GM12878 (cell line): ENCODE measurements at regions not wholly inside any gene's neighbourhood (a gene's known extent, or its start where the extent isn't known, plus 50 kb on each side); places are given as distances from the start of the nearest gene placed in this dataset.

ENCODE experiments used
- BCL3 ChIP-seq: IDR thresholded peaks from 2 replicates; pipeline ENCODE4 v1.6.1; 2011; ENCODE audit warnings: borderline replicate concordance, low read depth, mild to moderate bottlenecking, moderate library complexity, low read length; ENCODE audit not compliant: insufficient read depth, poor library complexity, severe bottlenecking
- BCLAF1 ChIP-seq: fragments of 450-650 bp; IDR thresholded peaks from 2 replicates; pipeline ENCODE4 v1.6.1; 2017; ENCODE audit warnings: antibody characterized with exemption, mild to moderate bottlenecking, moderate library complexity
- CEBPB ChIP-seq, 2 experiments: fragments of 150-350 bp in 1 of 2; IDR thresholded peaks; 2 replicates each; pipeline ENCODE4 v1.6.1; 2012 to 2014; ENCODE audit warnings: low read depth in 2 of 2, low read length in 2 of 2, borderline replicate concordance in 1 of 2, inconsistent platforms in 1 of 2
- FOS ChIP-seq: IDR thresholded peaks from 3 replicates; pipeline ENCODE4 v1.6.1; 2011; ENCODE audit warnings: borderline replicate concordance; ENCODE audit not compliant: insufficient read length; ENCODE audit errors: extremely low read depth
- MEF2A ChIP-seq: IDR thresholded peaks from 2 replicates; pipeline ENCODE4 v1.6.1; 2011; ENCODE audit warnings: low read depth, mild to moderate bottlenecking, low read length, moderate library complexity; ENCODE audit not compliant: insufficient read depth
- MTA3 ChIP-seq: IDR thresholded peaks from 2 replicates; pipeline ENCODE4 v1.6.1; 2012; ENCODE audit warnings: low read length, inconsistent platforms, borderline replicate concordance
- MYB ChIP-seq: fragments of 150-350 bp; IDR thresholded peaks from 2 replicates; pipeline ENCODE4 v1.6.1; 2014; ENCODE audit warnings: mild to moderate bottlenecking, low read depth, low read length, borderline replicate concordance
- NBN ChIP-seq: fragments of 450-650 bp; IDR thresholded peaks from 2 replicates; pipeline ENCODE4 v1.6.1; 2016
- NFYB ChIP-seq: IDR thresholded peaks from 2 replicates; pipeline ENCODE4 v1.6.1; 2011; ENCODE audit warnings: low read depth, mild to moderate bottlenecking, low read length, improper control_type of control experiment, moderate library complexity; ENCODE audit not compliant: insufficient read depth
- NR2C2 ChIP-seq: IDR thresholded peaks from 2 replicates; pipeline ENCODE4 v1.6.1; 2011; ENCODE audit warnings: borderline replicate concordance, low read depth; ENCODE audit not compliant: control insufficient read depth, insufficient read length
- RB1 ChIP-seq: fragments of 450-650 bp; formaldehyde crosslinking; IDR thresholded peaks from 2 replicates; pipeline ENCODE4 v1.6.1; 2017; ENCODE audit warnings: mild to moderate bottlenecking, borderline replicate concordance
- RELA ChIP-seq: fragments of 450-650 bp; IDR thresholded peaks from 2 replicates; pipeline ENCODE4 v1.8.0; 2014; ENCODE audit warnings: borderline replicate concordance; ENCODE audit not compliant: partially characterized antibody
- TARDBP ChIP-seq: IDR thresholded peaks from 2 replicates; pipeline ENCODE4 v1.6.1; 2016; ENCODE audit warnings: borderline replicate concordance
- TCF12 ChIP-seq: IDR thresholded peaks from 2 replicates; pipeline ENCODE4 v1.6.1; 2011; ENCODE audit warnings: low read depth, mild to moderate bottlenecking, low read length
- WRNIP1 ChIP-seq: IDR thresholded peaks from 2 replicates; pipeline ENCODE4 v1.6.1; 2011; ENCODE audit warnings: low read depth, low read length, improper control_type of control experiment, borderline replicate concordance
- ZBED1 ChIP-seq: IDR thresholded peaks from 2 replicates; pipeline ENCODE4 v1.6.1; 2016; ENCODE audit warnings: borderline replicate concordance
- ZBTB40 ChIP-seq: fragments of 450-650 bp; IDR thresholded peaks from 2 replicates; pipeline ENCODE4 v1.6.1; 2016; ENCODE audit warnings: mild to moderate bottlenecking, moderate library complexity, borderline replicate concordance
- TF ChIP-seq, protein P1 (sequence below): IDR thresholded peaks from 2 replicates; pipeline ENCODE4 v1.6.1; 2011; ENCODE audit warnings: low read depth, low read length, improper control_type of control experiment, borderline replicate concordance
- TF ChIP-seq, protein P2 (sequence below): IDR thresholded peaks from 2 replicates; pipeline ENCODE4 v1.6.1; 2011; ENCODE audit warnings: low read depth, mild to moderate bottlenecking, low read length, moderate library complexity, borderline replicate concordance; ENCODE audit errors: extremely low read depth

DNA sequence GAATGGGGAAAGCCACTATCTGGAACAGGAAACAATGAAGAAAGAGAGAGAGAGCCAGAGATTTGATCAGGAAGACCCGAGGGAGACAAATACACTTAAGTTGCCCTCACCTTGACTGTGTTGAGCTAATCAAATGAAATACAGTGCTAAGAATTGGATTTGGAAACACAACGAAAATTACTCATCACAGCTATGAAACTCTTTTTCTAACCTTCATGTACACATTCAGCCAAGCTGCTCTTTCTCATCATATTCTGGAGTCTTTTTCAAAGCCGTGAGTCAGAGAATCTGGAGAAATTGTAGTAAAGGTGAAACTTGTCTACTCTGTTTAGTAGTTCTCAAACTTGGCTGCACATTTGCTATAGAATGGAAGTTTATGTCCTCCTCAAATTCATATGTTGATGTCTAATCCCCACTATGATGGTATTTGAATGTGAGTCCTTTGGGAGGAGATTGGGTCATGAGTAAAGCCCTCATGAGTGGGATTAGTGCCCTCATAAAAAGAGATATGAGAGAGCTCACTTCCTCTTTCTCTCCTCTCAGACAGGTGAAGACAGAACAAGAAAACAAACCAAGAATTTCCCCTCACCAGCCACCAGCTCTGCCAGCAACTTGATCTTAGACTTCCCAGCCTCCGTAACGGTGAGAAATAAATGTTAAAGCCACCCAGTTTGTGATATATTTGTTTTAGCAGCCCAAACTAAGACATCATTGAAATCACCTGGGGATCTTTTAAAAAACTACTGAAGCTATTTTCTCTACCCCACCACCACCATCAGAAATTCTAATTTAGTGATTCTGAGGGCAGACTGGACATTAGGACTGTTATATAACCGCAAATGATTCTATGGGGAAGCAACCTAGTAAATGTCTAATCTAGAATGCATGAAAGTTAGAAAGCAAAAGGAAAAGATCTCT, 143.6 kb upstream of the GRM7 start (continued):
- TF ChIP-seq BCLAF1 = no peak
- no peak for TF ChIP-seq TARDBP
- no peak for TF ChIP-seq NR2C2
- TF ChIP-seq MEF2A = peak; percentile 62; the same call in 1 of the 2 replicates
- TF ChIP-seq ZBTB40 = no peak
- TF ChIP-seq, protein P1, sequence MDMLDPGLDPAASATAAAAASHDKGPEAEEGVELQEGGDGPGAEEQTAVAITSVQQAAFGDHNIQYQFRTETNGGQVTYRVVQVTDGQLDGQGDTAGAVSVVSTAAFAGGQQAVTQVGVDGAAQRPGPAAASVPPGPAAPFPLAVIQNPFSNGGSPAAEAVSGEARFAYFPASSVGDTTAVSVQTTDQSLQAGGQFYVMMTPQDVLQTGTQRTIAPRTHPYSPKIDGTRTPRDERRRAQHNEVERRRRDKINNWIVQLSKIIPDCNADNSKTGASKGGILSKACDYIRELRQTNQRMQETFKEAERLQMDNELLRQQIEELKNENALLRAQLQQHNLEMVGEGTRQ = no peak
- TF ChIP-seq TCF12 = peak; percentile 85
- TF ChIP-seq MYB = no peak
- TF ChIP-seq BCL3 = peak; percentile 78
- TF ChIP-seq CEBPB (IDR thresholded peaks at IDR 0.05; ENCODE audit: borderline replicate concordance in 1 of 2, low read depth in 2 of 2, low read length in 2 of 2) = no peak
- peak; percentile 62; the same call in 1 of the 2 replicates for TF ChIP-seq ZBED1
- TF ChIP-seq WRNIP1 = no peak
- TF ChIP-seq MTA3 = peak; percentile 84; the same call in 1 of the 2 replicates
- TF ChIP-seq RB1 = no peak; the same call in 1 of the 2 replicates
- peak; percentile 70 for TF ChIP-seq RELA
- TF ChIP-seq NBN = peak; percentile 95
- TF ChIP-seq, protein P2, sequence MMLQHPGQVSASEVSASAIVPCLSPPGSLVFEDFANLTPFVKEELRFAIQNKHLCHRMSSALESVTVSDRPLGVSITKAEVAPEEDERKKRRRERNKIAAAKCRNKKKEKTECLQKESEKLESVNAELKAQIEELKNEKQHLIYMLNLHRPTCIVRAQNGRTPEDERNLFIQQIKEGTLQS = no peak
- no peak for TF ChIP-seq FOS
- no peak for TF ChIP-seq NFYB
